ENCODE measurements at regions not wholly inside any gene's neighbourhood (a gene's known extent, or its start where the extent isn't known, plus 50 kb on each side); places are given as distances from the start of the nearest gene placed in this dataset.
A peak's percentile ranks its signal among the peaks of the same experiment; 100 is the strongest.

GRCh38 chr2:176488431-176488830 is 219.2 kb downstream of the MTX2 start:
- H3K27ac ChIP-seq (ENCODE audit: low read length): no peak overlapping the region
- BruUV-seq (replicated peaks): no TSS peak
- peak; percentile 36 for DNase-seq
- no peaks in the 10 kb centered on the region for H3K9me3 ChIP-seq (ENCODE audit: low read length)
- intact Hi-C loops (cut with micrococcal nuclease): no loop called here
- no peaks in the 10 kb centered on the region for H4K20me1 ChIP-seq (ENCODE audit: low read length)
- no peaks in the 10 kb centered on the region for H3K9me2 ChIP-seq (replicated peaks; ENCODE audit: low read length)
- H3K27me3 ChIP-seq (ENCODE audit: low read length): no peaks in the 10 kb centered on the region
- 0 out of 2 replicates have a peak overlapping the region, but pooled peaks have one; percentile 10 for H3K4me2 ChIP-seq (ENCODE audit: low read length)
- H3K9ac ChIP-seq (ENCODE audit: low read length): no peak overlapping the region
- peaks cover 16% of the 10 kb centered on the region for H3K4me1 ChIP-seq (ENCODE audit: insufficient read depth, low read length)
- ATAC-seq: no peak
- no peak overlapping the region for H2AFZ ChIP-seq (ENCODE audit: low read length)
- CTCF ChIA-PET: no interaction called here
- POLR2A ChIA-PET (ENCODE audit: unreplicated experiment): interaction anchor here (0.6 kb wide), 1 partner anchor 149 kb away, joined by 5 read pairs; no protein-coding TSS in a partner anchor
- no peak overlapping the region for H3K4me3 ChIP-seq (ENCODE audit: low read length)
- no peaks in the 10 kb centered on the region for H3K36me3 ChIP-seq (ENCODE audit: low read depth, low read length)
- H3F3A ChIP-seq (ENCODE audit: low read length, unreplicated experiment): no peaks in the 10 kb centered on the region
- no peak for TF ChIP-seq EZH2 (IDR thresholded peaks at IDR 0.05; ENCODE audit: low read length, unreplicated experiment)
- H3K79me2 ChIP-seq (ENCODE audit: low read length): no peaks in the 10 kb centered on the region

- no peaks in the 10 kb centered on the region for H4K20me1 ChIP-seq (ENCODE audit: low read length)
- no peaks in the 10 kb centered on the region for H3K79me2 ChIP-seq (ENCODE audit: low read length)
- intact Hi-C loops (cut with micrococcal nuclease): no loop called here
- no peak for DNase-seq
- H3F3A ChIP-seq (ENCODE audit: low read length, unreplicated experiment): no peaks in the 10 kb centered on the region
- H3K27me3 ChIP-seq (ENCODE audit: low read length): no peaks in the 10 kb centered on the region
- no peak overlapping the region for H3K4me2 ChIP-seq (ENCODE audit: low read length)
- H3K4me3 ChIP-seq (ENCODE audit: low read length): no peak overlapping the region
- H3K36me3 ChIP-seq (ENCODE audit: low read depth, low read length): no peaks in the 10 kb centered on the region
- no peaks in the 10 kb centered on the region for H3K9me2 ChIP-seq (replicated peaks; ENCODE audit: low read length)
- TF ChIP-seq EZH2phosphoT487 (IDR thresholded peaks at IDR 0.05; ENCODE audit: borderline replicate concordance, low read length) (no peak), EZH2 (IDR thresholded peaks at IDR 0.05; ENCODE audit: low read length, unreplicated experiment) (no peak), CTCF (conservative IDR thresholded peaks at IDR 0.05; ENCODE audit: low read depth, low read length) (no peak)
- H3K9ac ChIP-seq (ENCODE audit: low read length): no peak overlapping the region
- no peak overlapping the region for H2AFZ ChIP-seq (ENCODE audit: low read length)
- ChIA-PET POLR2A (ENCODE audit: unreplicated experiment) (no interaction called here), CTCF (interaction anchor here (0.6 kb wide), 1 partner anchor 438 kb away, joined by 3 read pairs; no protein-coding TSS in a partner anchor)
- no peaks in the 10 kb centered on the region for H3K9me3 ChIP-seq (ENCODE audit: low read length)
- ATAC-seq: no peak
- BruUV-seq (replicated peaks): no TSS peak
- H3K27ac ChIP-seq (ENCODE audit: low read length): no peak overlapping the region
- H3K4me1 ChIP-seq (ENCODE audit: insufficient read depth, low read length): peaks cover 16% of the 10 kb centered on the region
Measured at GRCh38 chr2:176490061-176490861, 221.0 kb downstream of the MTX2 start.

GRCh38 chr2:176491172-176491904 is 222.1 kb downstream of the MTX2 start:
- H3K4me3 ChIP-seq (ENCODE audit: low read length): no peak overlapping the region
- no peaks in the 10 kb centered on the region for H3K9me2 ChIP-seq (replicated peaks; ENCODE audit: low read length)
- intact Hi-C loops (cut with micrococcal nuclease): no loop called here
- ATAC-seq: peak; percentile 94
- no peak overlapping the region for H2AFZ ChIP-seq (ENCODE audit: low read length)
- H3K27ac ChIP-seq (ENCODE audit: low read length): no peak overlapping the region
- POLR2A ChIA-PET (ENCODE audit: unreplicated experiment): no interaction called here
- H3K4me2 ChIP-seq (ENCODE audit: low read length): 0 out of 2 replicates have a peak overlapping the region, but pooled peaks have one; percentile 9
- H3K9ac ChIP-seq (ENCODE audit: low read length): no peak overlapping the region
- H3F3A ChIP-seq (ENCODE audit: low read length, unreplicated experiment): no peaks in the 10 kb centered on the region
- no peaks in the 10 kb centered on the region for H4K20me1 ChIP-seq (ENCODE audit: low read length)
- peaks cover 16% of the 10 kb centered on the region for H3K4me1 ChIP-seq (ENCODE audit: insufficient read depth, low read length)
- H3K79me2 ChIP-seq (ENCODE audit: low read length): no peaks in the 10 kb centered on the region
- DNase-seq: peak; percentile 69
- TF ChIP-seq EZH2 (IDR thresholded peaks at IDR 0.05; ENCODE audit: low read length, unreplicated experiment) (no peak), CTCF (conservative IDR thresholded peaks at IDR 0.05; ENCODE audit: low read depth, low read length) (no peak), EZH2phosphoT487 (IDR thresholded peaks at IDR 0.05; ENCODE audit: borderline replicate concordance, low read length) (no peak)
- CTCF ChIA-PET: interaction anchor here (0.6 kb wide), 1 partner anchor 63 kb away, joined by 3 read pairs; no protein-coding TSS in a partner anchor
- no peaks in the 10 kb centered on the region for H3K9me3 ChIP-seq (ENCODE audit: low read length)
- no peaks in the 10 kb centered on the region for H3K36me3 ChIP-seq (ENCODE audit: low read depth, low read length)
- BruUV-seq (replicated peaks): no TSS peak
- H3K27me3 ChIP-seq (ENCODE audit: low read length): no peaks in the 10 kb centered on the region
